ENCODE measurements at regions not wholly inside any gene's neighbourhood (a gene's known extent, or its start where the extent isn't known, plus 50 kb on each side); places are given as distances from the start of the nearest gene placed in this dataset.

DNA sequence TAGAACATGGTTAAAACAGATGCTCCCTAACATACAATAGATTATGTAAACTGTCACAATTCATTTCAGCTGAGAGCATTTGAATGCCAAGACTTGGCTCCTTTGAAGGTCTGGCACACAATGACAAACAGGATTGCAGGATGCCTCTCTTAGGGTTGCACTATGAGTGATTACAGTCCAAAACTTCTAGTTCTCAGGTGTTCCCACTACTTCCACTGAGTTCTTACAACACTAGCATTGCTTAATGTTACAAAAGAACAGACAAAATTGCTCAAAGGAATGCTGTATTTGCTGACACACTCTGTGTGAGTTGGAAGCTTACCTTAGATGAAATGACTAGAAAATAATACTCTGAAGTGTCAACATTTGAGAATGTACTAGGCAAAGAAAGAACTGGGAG, 2413.8 kb upstream of the RAG2 start:
- Histone ChIP-seq H3K4me3 (ENCODE audit: low read length) (no peak overlapping the region), H3K9me3 (ENCODE audit: low read length) (no peaks in the 10 kb centered on the region), H3K4me1 (ENCODE audit: insufficient read depth, low read length) (no peaks in the 10 kb centered on the region), H3K27me3 (ENCODE audit: insufficient read depth, low read length) (no peaks in the 10 kb centered on the region), H2AFZ (ENCODE audit: low read depth, low read length) (no peak overlapping the region), H3K36me3 (ENCODE audit: insufficient read depth, low read length) (no peaks in the 10 kb centered on the region)

GRCh38 chr11:38990841-38991240, 2392.8 kb upstream of the RAG2 start:
- H3K9me3 ChIP-seq (ENCODE audit: low read length) = no peaks in the 10 kb centered on the region
- no peaks in the 10 kb centered on the region for H3K27me3 ChIP-seq (ENCODE audit: insufficient read depth, low read length)
- no peak overlapping the region for H2AFZ ChIP-seq (ENCODE audit: low read depth, low read length)

DNA sequence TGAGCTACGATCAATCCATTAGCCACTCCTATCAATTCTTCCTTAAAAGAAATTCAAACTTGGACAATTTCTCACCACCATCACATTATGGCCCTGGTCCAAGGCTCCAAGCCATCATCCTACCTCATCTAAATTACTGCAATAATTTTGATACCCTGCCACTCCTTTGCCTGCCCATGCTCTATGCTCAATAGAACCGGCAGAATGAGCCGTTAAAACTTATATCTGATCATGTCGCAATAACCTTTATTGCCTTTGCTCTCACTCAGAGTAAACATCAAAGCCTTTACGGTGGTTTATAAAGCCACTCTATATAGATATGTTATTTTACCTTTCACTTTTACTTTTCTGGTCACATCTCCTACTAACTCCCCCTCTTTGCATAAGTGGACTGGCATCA, 2392.1 kb upstream of the RAG2 start:
- no peak overlapping the region for H2AFZ ChIP-seq (ENCODE audit: low read depth, low read length)
- H3K4me1 ChIP-seq (ENCODE audit: insufficient read depth, low read length) = no peaks in the 10 kb centered on the region
- no peaks in the 10 kb centered on the region for H3K9me3 ChIP-seq (ENCODE audit: low read length)
- no peak overlapping the region for H3K4me3 ChIP-seq (ENCODE audit: low read length)
- H3K36me3 ChIP-seq (ENCODE audit: insufficient read depth, low read length) = no peaks in the 10 kb centered on the region
- H3K27me3 ChIP-seq (ENCODE audit: insufficient read depth, low read length) = no peaks in the 10 kb centered on the region

More at GRCh38 chr11:38990841-38991240, 2392.8 kb upstream of the RAG2 start:
- no peaks in the 10 kb centered on the region for H3K4me1 ChIP-seq (ENCODE audit: insufficient read depth, low read length)
- no peak overlapping the region for H3K4me3 ChIP-seq (ENCODE audit: low read length)
- no peaks in the 10 kb centered on the region for H3K36me3 ChIP-seq (ENCODE audit: insufficient read depth, low read length)

- no peak overlapping the region for H3K4me3 ChIP-seq (ENCODE audit: low read length)
- no peaks in the 10 kb centered on the region for H3K27me3 ChIP-seq (ENCODE audit: insufficient read depth, low read length)
- H3K36me3 ChIP-seq (ENCODE audit: insufficient read depth, low read length) = no peaks in the 10 kb centered on the region
- no peak overlapping the region for H2AFZ ChIP-seq (ENCODE audit: low read depth, low read length)
- no peaks in the 10 kb centered on the region for H3K9me3 ChIP-seq (ENCODE audit: low read length)
- no peaks in the 10 kb centered on the region for H3K4me1 ChIP-seq (ENCODE audit: insufficient read depth, low read length)
Measured at GRCh38 chr11:38988908-38989307, 2390.9 kb upstream of the RAG2 start.

GRCh38 chr11:38972220-38972619, 2374.2 kb upstream of the RAG2 start:
- H3K36me3 ChIP-seq (ENCODE audit: insufficient read depth, low read length) = no peaks in the 10 kb centered on the region
- H2AFZ ChIP-seq (ENCODE audit: low read depth, low read length) = no peak overlapping the region
- H3K27me3 ChIP-seq (ENCODE audit: insufficient read depth, low read length) = no peaks in the 10 kb centered on the region
- H3K9me3 ChIP-seq (ENCODE audit: low read length) = no peaks in the 10 kb centered on the region
- H3K4me3 ChIP-seq (ENCODE audit: low read length) = no peak overlapping the region
- no peaks in the 10 kb centered on the region for H3K4me1 ChIP-seq (ENCODE audit: insufficient read depth, low read length)

DNA sequence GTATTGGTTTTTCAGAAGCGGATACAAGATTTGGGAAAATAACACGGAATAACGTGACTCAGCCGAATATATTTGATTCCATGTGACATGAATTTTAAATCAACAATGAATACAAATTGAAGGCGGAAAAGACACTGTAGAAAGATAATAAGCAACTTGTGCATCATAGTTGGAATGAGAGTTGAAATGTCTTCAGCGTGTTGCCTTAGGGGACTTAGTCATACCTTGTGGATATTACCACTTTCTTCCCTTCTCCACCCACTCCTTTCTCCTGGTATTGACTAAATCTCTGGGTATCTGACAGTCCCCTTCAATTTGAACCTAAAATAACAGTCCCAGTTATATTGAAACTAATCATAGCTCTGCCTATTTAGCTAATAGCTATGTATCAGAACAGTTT, 2373.1 kb upstream of the RAG2 start:
- Histone ChIP-seq H3K4me3 (ENCODE audit: low read length) (no peak overlapping the region), H3K27me3 (ENCODE audit: insufficient read depth, low read length) (no peaks in the 10 kb centered on the region), H2AFZ (ENCODE audit: low read depth, low read length) (no peak overlapping the region), H3K4me1 (ENCODE audit: insufficient read depth, low read length) (no peaks in the 10 kb centered on the region), H3K36me3 (ENCODE audit: insufficient read depth, low read length) (no peaks in the 10 kb centered on the region), H3K9me3 (ENCODE audit: low read length) (no peaks in the 10 kb centered on the region)

GRCh38 chr11:38968951-38969350, 2370.9 kb upstream of the RAG2 start:
- no peaks in the 10 kb centered on the region for H3K4me1 ChIP-seq (ENCODE audit: insufficient read depth, low read length)
- no peak overlapping the region for H3K4me3 ChIP-seq (ENCODE audit: low read length)
- H3K9me3 ChIP-seq (ENCODE audit: low read length) = no peaks in the 10 kb centered on the region
- H2AFZ ChIP-seq (ENCODE audit: low read depth, low read length) = no peak overlapping the region
- no peaks in the 10 kb centered on the region for H3K36me3 ChIP-seq (ENCODE audit: insufficient read depth, low read length)
- no peaks in the 10 kb centered on the region for H3K27me3 ChIP-seq (ENCODE audit: insufficient read depth, low read length)

DNA sequence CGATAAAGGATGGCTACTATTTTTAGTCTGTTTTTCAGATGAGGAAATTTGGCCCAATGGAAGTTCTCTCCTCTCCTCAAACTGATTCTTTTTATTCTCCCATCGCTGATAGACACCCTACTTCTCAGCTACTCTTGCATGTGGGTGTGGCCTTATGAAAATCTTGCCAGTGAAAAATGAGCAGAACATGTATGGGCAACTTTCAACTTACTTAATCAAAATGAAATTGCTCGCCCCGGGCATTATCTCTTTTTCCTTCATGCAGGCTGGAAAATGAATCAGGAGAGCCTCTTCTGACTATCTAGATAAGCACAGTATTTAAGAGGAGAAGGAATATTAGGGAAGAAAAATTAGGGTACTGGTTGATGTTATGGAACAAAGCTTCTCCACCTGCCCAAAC, 2354.7 kb upstream of the RAG2 start:
- no peak overlapping the region for H2AFZ ChIP-seq (ENCODE audit: low read depth, low read length)
- no peaks in the 10 kb centered on the region for H3K9me3 ChIP-seq (ENCODE audit: low read length)
- H3K27me3 ChIP-seq (ENCODE audit: insufficient read depth, low read length) = no peaks in the 10 kb centered on the region
- no peaks in the 10 kb centered on the region for H3K36me3 ChIP-seq (ENCODE audit: insufficient read depth, low read length)
- no peak overlapping the region for H3K4me3 ChIP-seq (ENCODE audit: low read length)
- no peaks in the 10 kb centered on the region for H3K4me1 ChIP-seq (ENCODE audit: insufficient read depth, low read length)

- H3K36me3 ChIP-seq (ENCODE audit: insufficient read depth, low read length) = no peaks in the 10 kb centered on the region
- no peaks in the 10 kb centered on the region for H3K9me3 ChIP-seq (ENCODE audit: low read length)
- H3K4me1 ChIP-seq (ENCODE audit: insufficient read depth, low read length) = no peaks in the 10 kb centered on the region
- no peak overlapping the region for H2AFZ ChIP-seq (ENCODE audit: low read depth, low read length)
- no peak overlapping the region for H3K4me3 ChIP-seq (ENCODE audit: low read length)
- no peaks in the 10 kb centered on the region for H3K27me3 ChIP-seq (ENCODE audit: insufficient read depth, low read length)
Measured at GRCh38 chr11:38950867-38951266, 2352.8 kb upstream of the RAG2 start.

- Histone ChIP-seq H3K4me3 (ENCODE audit: low read length) (no peak overlapping the region), H2AFZ (ENCODE audit: low read depth, low read length) (no peak overlapping the region), H3K4me1 (ENCODE audit: insufficient read depth, low read length) (no peaks in the 10 kb centered on the region), H3K9me3 (ENCODE audit: low read length) (no peaks in the 10 kb centered on the region), H3K27me3 (ENCODE audit: insufficient read depth, low read length) (no peaks in the 10 kb centered on the region), H3K36me3 (ENCODE audit: insufficient read depth, low read length) (no peaks in the 10 kb centered on the region)
Measured at GRCh38 chr11:38948392-38948791, 2350.4 kb upstream of the RAG2 start.

DNA sequence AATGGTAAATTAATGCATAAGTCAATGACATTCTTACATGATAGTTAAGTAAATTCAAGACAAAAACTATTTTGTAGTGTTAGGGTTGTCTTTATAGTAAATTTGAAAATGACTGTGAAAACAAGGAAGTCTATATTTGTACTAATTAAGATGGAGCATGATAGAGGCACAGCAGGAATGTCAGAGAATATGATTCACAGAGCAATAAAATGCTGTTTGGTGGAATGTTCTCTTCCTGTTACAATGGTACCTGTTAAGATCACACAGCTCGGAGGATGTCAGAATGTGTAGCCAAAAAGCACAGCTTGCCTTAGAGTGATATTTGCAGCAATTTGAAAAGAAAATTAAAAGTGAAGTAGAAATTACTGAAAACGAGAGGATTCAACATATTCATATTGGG, 2339.7 kb upstream of the RAG2 start:
- no peak overlapping the region for H2AFZ ChIP-seq (ENCODE audit: low read depth, low read length)
- no peaks in the 10 kb centered on the region for H3K36me3 ChIP-seq (ENCODE audit: insufficient read depth, low read length)
- H3K4me1 ChIP-seq (ENCODE audit: insufficient read depth, low read length) = no peaks in the 10 kb centered on the region
- no peak overlapping the region for H3K4me3 ChIP-seq (ENCODE audit: low read length)
- H3K27me3 ChIP-seq (ENCODE audit: insufficient read depth, low read length) = no peaks in the 10 kb centered on the region
- H3K9me3 ChIP-seq (ENCODE audit: low read length) = no peaks in the 10 kb centered on the region

DNA sequence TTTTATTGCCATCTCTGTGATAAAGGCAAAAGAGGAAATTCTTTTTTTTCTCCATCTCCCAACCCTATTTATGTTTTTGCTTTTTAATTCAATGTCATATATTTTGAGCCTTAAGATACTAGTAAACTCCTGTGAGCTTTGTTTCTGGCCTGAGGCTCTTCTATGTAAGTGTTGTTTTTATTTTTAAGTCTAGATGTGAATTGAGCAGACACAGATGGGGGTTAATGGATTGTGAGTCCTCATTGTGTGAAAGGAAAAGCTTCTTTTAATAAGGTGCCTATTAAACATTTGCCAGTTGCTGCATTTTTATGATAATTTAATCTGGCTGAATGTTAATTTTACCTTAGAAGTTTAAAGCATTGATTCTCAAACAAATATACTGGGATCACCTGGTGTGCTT, 2337.9 kb upstream of the RAG2 start:
- no peaks in the 10 kb centered on the region for H3K36me3 ChIP-seq (ENCODE audit: insufficient read depth, low read length)
- H2AFZ ChIP-seq (ENCODE audit: low read depth, low read length) = no peak overlapping the region
- H3K4me1 ChIP-seq (ENCODE audit: insufficient read depth, low read length) = no peaks in the 10 kb centered on the region
- H3K27me3 ChIP-seq (ENCODE audit: insufficient read depth, low read length) = no peaks in the 10 kb centered on the region
- no peak overlapping the region for H3K4me3 ChIP-seq (ENCODE audit: low read length)
- no peaks in the 10 kb centered on the region for H3K9me3 ChIP-seq (ENCODE audit: low read length)

DNA sequence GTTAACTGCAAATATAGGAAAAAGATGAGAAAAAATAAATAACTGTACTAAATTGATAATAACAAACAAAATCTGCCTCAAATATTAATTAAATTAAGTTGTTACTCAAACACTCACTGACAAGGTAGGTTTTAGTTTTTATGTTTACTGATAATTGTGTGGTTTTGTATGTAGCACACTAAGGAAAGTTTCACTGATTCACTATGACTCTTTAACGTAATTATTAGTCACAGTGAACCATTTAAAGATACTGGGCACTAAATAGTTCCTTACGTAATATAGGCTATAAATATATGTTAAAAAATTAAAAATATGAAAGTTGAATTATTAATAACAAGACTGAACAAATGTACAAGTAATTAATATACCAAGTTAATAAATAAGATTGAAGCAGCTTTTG, 2330.0 kb upstream of the RAG2 start:
- no peak overlapping the region for H2AFZ ChIP-seq (ENCODE audit: low read depth, low read length)
- H3K36me3 ChIP-seq (ENCODE audit: insufficient read depth, low read length) = no peaks in the 10 kb centered on the region
- no peaks in the 10 kb centered on the region for H3K9me3 ChIP-seq (ENCODE audit: low read length)
- no peaks in the 10 kb centered on the region for H3K27me3 ChIP-seq (ENCODE audit: insufficient read depth, low read length)
- H3K4me1 ChIP-seq (ENCODE audit: insufficient read depth, low read length) = no peaks in the 10 kb centered on the region
- H3K4me3 ChIP-seq (ENCODE audit: low read length) = no peak overlapping the region

- Histone ChIP-seq H3K36me3 (ENCODE audit: insufficient read depth, low read length) (no peaks in the 10 kb centered on the region), H3K27me3 (ENCODE audit: insufficient read depth, low read length) (no peaks in the 10 kb centered on the region), H3K9me3 (ENCODE audit: low read length) (no peaks in the 10 kb centered on the region), H3K4me3 (ENCODE audit: low read length) (no peak overlapping the region), H2AFZ (ENCODE audit: low read depth, low read length) (no peak overlapping the region), H3K4me1 (ENCODE audit: insufficient read depth, low read length) (no peaks in the 10 kb centered on the region)
Measured at GRCh38 chr11:38924644-38925043, 2326.6 kb upstream of the RAG2 start.
